H9 (cell line): ENCODE measurements at regions not wholly inside any gene's neighbourhood (a gene's known extent, or its start where the extent isn't known, plus 50 kb on each side); places are given as distances from the start of the nearest gene placed in this dataset.

ENCODE experiments used
- DNase-seq: peaks from one replicate; pipeline ENCODE4 v3.0.0-alpha.2; 2017
- H2AFZ ChIP-seq: one replicate; pipeline ENCODE4 v1.6.1; 2013; ENCODE audit warnings: mild to moderate bottlenecking, low read length, control low read depth, moderate library complexity
- H2AK5ac ChIP-seq: 2 replicates; pipeline ENCODE4 v1.6.1; 2013; ENCODE audit warnings: low read length, control low read depth, mixed read lengths; ENCODE audit not compliant: insufficient read length
- H2BK120ac ChIP-seq: one replicate; pipeline ENCODE4 v1.6.1; 2013; ENCODE audit warnings: low read depth, mild to moderate bottlenecking, low read length, control low read depth, inconsistent platforms; ENCODE audit not compliant: poor library complexity, severe bottlenecking
- H2BK12ac ChIP-seq: 2 replicates; pipeline ENCODE4 v1.6.1; 2013; ENCODE audit warnings: low read length, control low read depth, mixed read lengths, low read depth; ENCODE audit not compliant: insufficient read length
- H2BK15ac ChIP-seq: 2 replicates; pipeline ENCODE4 v1.6.1; 2013; ENCODE audit warnings: low read depth, low read length, control low read depth
- H2BK20ac ChIP-seq: one replicate; pipeline ENCODE4 v1.6.1; 2013; ENCODE audit warnings: low read depth, mild to moderate bottlenecking, low read length, control low read depth, inconsistent platforms; ENCODE audit not compliant: poor library complexity, severe bottlenecking
- H2BK5ac ChIP-seq: 2 replicates; pipeline ENCODE4 v1.6.1; 2013; ENCODE audit warnings: low read length, control low read depth, mixed read lengths; ENCODE audit not compliant: insufficient read length
- H3K14ac ChIP-seq: 2 replicates; pipeline ENCODE4 v1.6.1; 2013; ENCODE audit warnings: low read length, control low read depth; ENCODE audit not compliant: insufficient read depth
- H3K18ac ChIP-seq: 2 replicates; pipeline ENCODE4 v1.6.1; 2013; ENCODE audit warnings: low read depth, mild to moderate bottlenecking, mixed read lengths, low read length, control low read depth; ENCODE audit not compliant: insufficient read length
- H3K23ac ChIP-seq: 2 replicates; pipeline ENCODE4 v1.6.1; 2013; ENCODE audit warnings: low read length, control low read depth, mixed read lengths, low read depth; ENCODE audit not compliant: insufficient read length
- H3K23me2 ChIP-seq: 2 replicates; pipeline ENCODE4 v1.6.1; 2013; ENCODE audit warnings: low read depth, mild to moderate bottlenecking, mixed read lengths, low read length, control low read depth; ENCODE audit not compliant: insufficient read length, poor library complexity, severe bottlenecking
- H3K27ac ChIP-seq: 2 replicates; pipeline ENCODE4 v1.5.1; 2013; ENCODE audit warnings: low read length, control low read depth, mixed read lengths, low read depth; ENCODE audit not compliant: insufficient read length
- H3K27me3 ChIP-seq: 2 replicates; pipeline ENCODE4 v1.6.1; 2013; ENCODE audit warnings: low read length, control low read depth, inconsistent platforms; ENCODE audit not compliant: insufficient read depth
- H3K4ac ChIP-seq: 2 replicates; pipeline ENCODE4 v1.6.1; 2013; ENCODE audit warnings: low read depth, mild to moderate bottlenecking, control low read depth, inconsistent platforms, low read length, moderate library complexity
- H3K4me1 ChIP-seq: 2 replicates; pipeline ENCODE4 v1.6.1; 2013; ENCODE audit warnings: low read length, control low read depth, inconsistent platforms; ENCODE audit not compliant: insufficient read depth
- H3K4me2 ChIP-seq: 2 replicates; pipeline ENCODE4 v1.6.1; 2013; ENCODE audit warnings: low read length, control low read depth, mixed read lengths; ENCODE audit not compliant: insufficient read length, insufficient read depth
- H3K56ac ChIP-seq: 2 replicates; pipeline ENCODE4 v1.6.1; 2013; ENCODE audit warnings: low read depth, mild to moderate bottlenecking, mixed read lengths, low read length, control low read depth; ENCODE audit not compliant: insufficient read length
- H3K79me1 ChIP-seq: 2 replicates; pipeline ENCODE4 v1.6.1; 2013; ENCODE audit warnings: low read depth, mild to moderate bottlenecking, moderate library complexity, low read length, control low read depth, inconsistent platforms; ENCODE audit not compliant: insufficient read depth, poor library complexity, severe bottlenecking
- H3K79me2 ChIP-seq: 2 replicates; pipeline ENCODE4 v1.6.1; 2013; ENCODE audit warnings: low read length, control low read depth, inconsistent platforms; ENCODE audit not compliant: insufficient read depth
- H3K9ac ChIP-seq: 2 replicates; pipeline ENCODE4 v1.6.1; 2013; ENCODE audit warnings: low read length, control low read depth, mixed read lengths; ENCODE audit not compliant: insufficient read length; ENCODE audit errors: extremely low read depth
- H3K9me3 ChIP-seq: one replicate; pipeline ENCODE4 v1.6.1; 2013; ENCODE audit warnings: low read depth, low read length, inconsistent platforms; ENCODE audit not compliant: control insufficient read depth
- H3T11ph ChIP-seq: one replicate; pipeline ENCODE4 v1.6.1; 2013; ENCODE audit warnings: mild to moderate bottlenecking, low read length, control low read depth, inconsistent platforms
- H4K20me1 ChIP-seq: one replicate; pipeline ENCODE4 v1.6.1; 2013; ENCODE audit not compliant: control insufficient read depth, insufficient read length, insufficient read depth
- H4K5ac ChIP-seq: 2 replicates; pipeline ENCODE4 v1.6.1; 2013; ENCODE audit warnings: low read depth, mild to moderate bottlenecking, mixed read lengths, low read length, control low read depth; ENCODE audit not compliant: insufficient read length
- H4K8ac ChIP-seq: replicated peaks from 2 replicates; pipeline ENCODE4 v1.6.1; 2013; ENCODE audit warnings: low read length, control low read depth, mixed read lengths, low read depth; ENCODE audit not compliant: insufficient read length
- H4K91ac ChIP-seq: 2 replicates; pipeline ENCODE4 v1.6.1; 2013; ENCODE audit warnings: low read depth, mild to moderate bottlenecking, moderate library complexity, mixed read lengths, low read length, control low read depth; ENCODE audit not compliant: insufficient read length
- H3K27ac Mint-ChIP-seq, 3 experiments: 2 replicates in 2 of 3; 3 replicates in 1 of 3; pipeline ENCODE4 v1.8.0; 2020 to 2021; ENCODE audit warnings: mixed read lengths in 3 of 3, mild to moderate bottlenecking in 1 of 3, moderate library complexity in 1 of 3
- H3K27me3 Mint-ChIP-seq: 2 replicates; pipeline ENCODE4 v1.8.0; 2021; ENCODE audit warnings: low read depth, mild to moderate bottlenecking, moderate library complexity, mixed read lengths
- H3K36me3 Mint-ChIP-seq, 3 experiments: 2 replicates in 2 of 3; 3 replicates in 1 of 3; pipeline ENCODE4 v1.8.0; 2020 to 2021; ENCODE audit warnings: low read depth in 3 of 3, mixed read lengths in 3 of 3; ENCODE audit not compliant: insufficient read depth in 1 of 3
- H3K4me1 Mint-ChIP-seq, 2 experiments: 2 replicates each; pipeline ENCODE4 v1.8.0; 2020; ENCODE audit warnings: mixed read lengths in 2 of 2
- H3K4me3 Mint-ChIP-seq, 2 experiments: 2 replicates in 1 of 2; 3 replicates in 1 of 2; pipeline ENCODE4 v1.8.0; 2020 to 2021; ENCODE audit warnings: mild to moderate bottlenecking in 2 of 2, mixed read lengths in 2 of 2, moderate library complexity in 1 of 2
- H3K9me3 Mint-ChIP-seq, 2 experiments: 2 replicates in 1 of 2; 3 replicates in 1 of 2; pipeline ENCODE4 v1.8.0; 2020; ENCODE audit warnings: mild to moderate bottlenecking in 2 of 2, mixed read lengths in 2 of 2, moderate library complexity in 1 of 2
- WGBS: extraction: QIAGEN DNeasy Blood & Tissue Kit; methylation state at CpG from one replicate; pipeline ENCODE4 v1.1.7; 2013; ENCODE audit warnings: missing lambda C conversion rate, low lambda C conversion rate, mixed read lengths; ENCODE audit not compliant: insufficient read length; ENCODE audit errors: extremely low coverage; 5-methylcytosine and 5-hydroxymethylcytosine counted together
- TF ChIP-seq, protein P1 (sequence below): fragments of 200-600 bp; sonication (generic); conservative IDR thresholded peaks from 3 replicates; pipeline ENCODE4 v1.8.0; 2021; ENCODE audit warnings: antibody characterized with exemption, mild to moderate bottlenecking

DNA sequence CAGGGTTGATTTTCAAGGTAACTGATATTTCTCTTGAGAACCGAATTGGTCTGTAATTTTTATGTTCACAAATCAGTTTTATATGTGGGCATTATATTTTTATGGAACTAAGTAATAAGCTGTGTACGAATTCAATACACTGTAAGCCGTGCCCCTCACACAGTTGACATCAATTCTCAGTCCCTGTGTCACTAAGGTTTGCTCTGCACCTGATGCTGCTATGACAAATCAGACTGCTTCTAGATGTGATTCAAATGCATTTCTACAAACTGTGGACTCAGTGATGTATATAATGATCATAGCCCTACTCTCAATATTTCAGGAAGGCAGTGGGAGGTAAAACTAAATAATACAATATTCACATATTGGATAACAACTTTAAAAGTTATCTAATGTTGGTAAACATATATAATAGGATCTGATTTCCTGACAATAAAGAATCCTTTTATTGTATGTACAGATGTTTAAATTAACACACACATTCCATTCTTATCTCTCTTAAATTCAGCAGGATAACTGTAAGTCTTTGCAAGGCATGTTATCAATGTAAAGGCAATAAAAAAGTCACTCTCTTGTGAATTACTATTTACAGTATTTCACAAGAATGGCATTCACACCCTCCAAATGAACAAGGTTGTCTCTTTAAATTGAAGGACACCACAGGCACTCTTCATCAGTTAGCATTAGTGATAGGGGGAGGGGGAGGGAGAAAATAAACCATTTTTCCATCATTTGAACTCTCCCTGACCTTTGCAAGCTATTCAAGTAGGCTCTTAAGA lies 87.2 kb upstream of the SOX5 start:
- no peaks in the 10 kb centered on the region for H3K79me1 ChIP-seq
- H3K4me1 ChIP-seq, result 0 out of 2 replicates have a peak, but pooled peaks cover 2% of the 10 kb centered on the region
- no peak overlapping the region for H3K56ac ChIP-seq
- H3T11ph ChIP-seq, result no peak overlapping the region
- no peak overlapping the region for H2BK120ac ChIP-seq
- no peaks in the 10 kb centered on the region for H3K27me3 Mint-ChIP-seq
- H3K27me3 ChIP-seq, result no peaks in the 10 kb centered on the region
- TF ChIP-seq, protein P1, sequence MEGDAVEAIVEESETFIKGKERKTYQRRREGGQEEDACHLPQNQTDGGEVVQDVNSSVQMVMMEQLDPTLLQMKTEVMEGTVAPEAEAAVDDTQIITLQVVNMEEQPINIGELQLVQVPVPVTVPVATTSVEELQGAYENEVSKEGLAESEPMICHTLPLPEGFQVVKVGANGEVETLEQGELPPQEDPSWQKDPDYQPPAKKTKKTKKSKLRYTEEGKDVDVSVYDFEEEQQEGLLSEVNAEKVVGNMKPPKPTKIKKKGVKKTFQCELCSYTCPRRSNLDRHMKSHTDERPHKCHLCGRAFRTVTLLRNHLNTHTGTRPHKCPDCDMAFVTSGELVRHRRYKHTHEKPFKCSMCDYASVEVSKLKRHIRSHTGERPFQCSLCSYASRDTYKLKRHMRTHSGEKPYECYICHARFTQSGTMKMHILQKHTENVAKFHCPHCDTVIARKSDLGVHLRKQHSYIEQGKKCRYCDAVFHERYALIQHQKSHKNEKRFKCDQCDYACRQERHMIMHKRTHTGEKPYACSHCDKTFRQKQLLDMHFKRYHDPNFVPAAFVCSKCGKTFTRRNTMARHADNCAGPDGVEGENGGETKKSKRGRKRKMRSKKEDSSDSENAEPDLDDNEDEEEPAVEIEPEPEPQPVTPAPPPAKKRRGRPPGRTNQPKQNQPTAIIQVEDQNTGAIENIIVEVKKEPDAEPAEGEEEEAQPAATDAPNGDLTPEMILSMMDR, result no peak
- H3K4me3 Mint-ChIP-seq, result no peak overlapping the region
- H3K36me3 Mint-ChIP-seq, result no peaks in the 10 kb centered on the region
- H4K8ac ChIP-seq, result no peak overlapping the region
- H3K23ac ChIP-seq, result no peak overlapping the region
- H2BK15ac ChIP-seq, result no peak overlapping the region
- no peak overlapping the region for H3K27ac Mint-ChIP-seq
- H3K4ac ChIP-seq, result no peak overlapping the region
- H3K14ac ChIP-seq, result no peak overlapping the region
- no peaks in the 10 kb centered on the region for H3K23me2 ChIP-seq
- no peak overlapping the region for H2AK5ac ChIP-seq
- H2BK12ac ChIP-seq, result no peak overlapping the region
- H3K9me3 ChIP-seq, result no peaks in the 10 kb centered on the region
- no peaks in the 10 kb centered on the region for H3K79me2 ChIP-seq
- H3K4me2 ChIP-seq, result no peak overlapping the region
- no peak overlapping the region for H3K18ac ChIP-seq
- H3K27ac ChIP-seq, result no peak overlapping the region
- H3K9ac ChIP-seq, result no peak overlapping the region
- no peak overlapping the region for H4K5ac ChIP-seq
- H4K91ac ChIP-seq, result no peak overlapping the region
- peaks cover 10 to 12% of the 10 kb centered on the region in 2 experiments for H3K4me1 Mint-ChIP-seq
- H2AFZ ChIP-seq, result no peak overlapping the region
- H3K9me3 Mint-ChIP-seq, result no peaks in the 10 kb centered on the region
- no peak for DNase-seq
- no peak overlapping the region for H2BK20ac ChIP-seq
- no peak overlapping the region for H2BK5ac ChIP-seq
- no CpG with 5 or more reads among the region's 3 CpGs for WGBS
- no peaks in the 10 kb centered on the region for H4K20me1 ChIP-seq
